GM12865 (cell line): ENCODE measurements at regions not wholly inside any gene's neighbourhood (a gene's known extent, or its start where the extent isn't known, plus 50 kb on each side); places are given as distances from the start of the nearest gene placed in this dataset.
A peak's percentile ranks its signal among the peaks of the same experiment; 100 is the strongest.

Source experiments
- DNase-seq: peaks from one replicate; pipeline ENCODE4 v3.0.0; 2010; ENCODE audit warnings: low read depth
- H3K4me3 ChIP-seq: 2 replicates; pipeline ENCODE4 v1.5.1; 2011; ENCODE audit warnings: mild to moderate bottlenecking, low read depth, low read length, control low read depth
- TF ChIP-seq, protein P1 (sequence below): IDR thresholded peaks from 2 replicates; pipeline ENCODE4 v1.5.1; 2011; ENCODE audit warnings: low read length, control low read depth, low read depth, inconsistent platforms; ENCODE audit not compliant: insufficient read depth; ENCODE audit errors: missing control alignments

DNA sequence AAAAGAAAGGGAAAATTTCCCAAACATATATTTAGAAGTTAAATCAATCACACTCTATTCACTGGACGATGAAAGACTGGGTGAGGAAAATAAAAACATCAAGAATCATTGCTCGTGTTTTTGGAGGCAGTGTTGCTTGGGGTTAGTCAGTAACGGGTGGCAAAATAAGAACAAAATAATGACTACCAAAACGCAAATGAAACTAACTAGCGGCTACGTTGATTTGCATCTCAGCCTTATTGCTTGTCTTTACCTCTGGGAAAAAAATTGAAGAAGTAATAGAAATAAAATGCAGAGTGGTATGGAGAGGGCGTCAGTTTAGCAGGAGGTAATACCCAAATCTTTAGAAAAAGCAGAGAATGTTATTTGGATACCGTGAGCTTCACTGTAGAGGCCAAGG lies 86.4 kb upstream of the SORBS2 start:
- peak; percentile 34 for DNase-seq
- TF ChIP-seq, protein P1, sequence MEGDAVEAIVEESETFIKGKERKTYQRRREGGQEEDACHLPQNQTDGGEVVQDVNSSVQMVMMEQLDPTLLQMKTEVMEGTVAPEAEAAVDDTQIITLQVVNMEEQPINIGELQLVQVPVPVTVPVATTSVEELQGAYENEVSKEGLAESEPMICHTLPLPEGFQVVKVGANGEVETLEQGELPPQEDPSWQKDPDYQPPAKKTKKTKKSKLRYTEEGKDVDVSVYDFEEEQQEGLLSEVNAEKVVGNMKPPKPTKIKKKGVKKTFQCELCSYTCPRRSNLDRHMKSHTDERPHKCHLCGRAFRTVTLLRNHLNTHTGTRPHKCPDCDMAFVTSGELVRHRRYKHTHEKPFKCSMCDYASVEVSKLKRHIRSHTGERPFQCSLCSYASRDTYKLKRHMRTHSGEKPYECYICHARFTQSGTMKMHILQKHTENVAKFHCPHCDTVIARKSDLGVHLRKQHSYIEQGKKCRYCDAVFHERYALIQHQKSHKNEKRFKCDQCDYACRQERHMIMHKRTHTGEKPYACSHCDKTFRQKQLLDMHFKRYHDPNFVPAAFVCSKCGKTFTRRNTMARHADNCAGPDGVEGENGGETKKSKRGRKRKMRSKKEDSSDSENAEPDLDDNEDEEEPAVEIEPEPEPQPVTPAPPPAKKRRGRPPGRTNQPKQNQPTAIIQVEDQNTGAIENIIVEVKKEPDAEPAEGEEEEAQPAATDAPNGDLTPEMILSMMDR: no peak
- no peak overlapping the region for H3K4me3 ChIP-seq

DNA sequence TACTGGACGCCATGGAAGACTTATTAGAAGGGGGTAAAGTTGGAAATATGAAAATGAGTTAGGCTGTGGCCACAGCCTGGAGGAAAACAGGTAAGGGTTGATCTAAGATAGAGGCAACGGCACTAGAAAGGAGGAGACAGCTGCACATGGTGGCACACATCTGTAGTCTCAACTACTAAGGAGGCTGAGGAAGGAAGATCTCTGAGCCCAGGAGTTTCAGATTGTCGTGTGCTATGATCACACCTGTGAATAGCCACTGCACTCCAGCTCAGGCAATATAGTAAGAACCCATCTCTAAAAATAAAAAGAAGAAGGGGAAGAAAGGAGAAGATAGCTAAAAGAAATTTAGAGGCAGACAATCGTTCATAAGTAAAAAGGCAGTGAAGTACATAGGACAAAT lies 87.8 kb upstream of the SORBS2 start:
- DNase-seq: no peak
- no peak overlapping the region for H3K4me3 ChIP-seq
- TF ChIP-seq, protein P1: no peak

DNA sequence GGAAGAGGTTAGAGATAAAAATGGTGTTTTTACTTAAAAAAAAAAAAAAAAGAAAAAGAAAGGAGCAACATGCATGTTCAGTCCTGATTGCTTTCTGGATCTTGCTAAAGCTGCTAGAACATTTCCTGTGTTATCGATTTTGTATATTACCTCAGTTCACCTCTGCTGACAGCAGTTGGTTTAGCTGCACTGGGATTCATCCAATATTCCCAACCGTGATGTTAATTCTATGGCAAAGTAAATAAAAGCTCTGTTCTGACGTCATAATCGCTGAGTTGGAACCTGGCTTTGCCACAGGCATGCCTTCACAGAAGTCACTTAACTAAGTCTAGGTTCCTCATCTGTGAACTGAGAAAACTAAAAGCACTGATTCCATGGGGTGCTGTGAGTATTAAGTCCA lies 90.7 kb upstream of the SORBS2 start:
- DNase-seq: no peak
- TF ChIP-seq, protein P1: no peak
- H3K4me3 ChIP-seq: no peak overlapping the region

DNA sequence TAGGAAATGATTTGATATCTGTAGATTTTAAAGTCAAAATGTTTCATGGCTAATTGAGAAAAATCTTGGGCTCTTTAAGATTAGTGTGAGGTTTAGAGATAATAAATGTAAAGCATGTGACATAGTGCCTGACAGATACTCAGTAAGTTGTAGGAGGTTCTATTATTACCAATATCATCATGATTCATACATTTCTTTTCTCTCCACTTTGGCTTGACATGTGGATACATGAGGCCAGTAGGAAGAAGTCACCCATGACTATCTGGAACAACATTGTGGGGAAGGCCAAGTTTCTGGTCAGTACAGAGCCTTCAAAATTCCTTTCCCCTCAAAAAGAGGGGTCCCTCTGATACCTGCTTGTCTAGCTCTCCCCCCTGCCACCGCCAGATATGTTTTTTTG lies 91.2 kb upstream of the SORBS2 start:
- TF ChIP-seq, protein P1: no peak
- H3K4me3 ChIP-seq: no peak overlapping the region
- no peak for DNase-seq

DNA sequence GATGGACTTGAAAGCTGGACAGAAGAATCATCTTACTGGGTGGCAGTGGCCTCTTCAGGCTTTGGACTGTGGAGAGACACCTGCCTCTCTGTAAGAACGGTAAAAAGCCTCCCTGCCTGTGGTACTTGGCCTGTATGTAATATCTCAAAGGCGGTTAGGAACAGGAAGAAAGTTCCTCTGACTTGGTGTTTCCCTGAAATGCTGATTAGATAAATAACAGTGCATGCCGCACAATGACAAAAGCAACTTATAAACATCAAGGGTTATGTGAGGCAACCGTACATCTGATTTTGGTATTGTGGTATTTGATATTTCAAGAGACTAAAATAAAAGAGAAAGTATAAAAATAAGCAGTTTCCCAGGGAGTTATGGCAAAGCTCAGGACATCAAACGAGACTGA lies 92.4 kb upstream of the SORBS2 start:
- H3K4me3 ChIP-seq: no peak overlapping the region
- no peak for DNase-seq
- TF ChIP-seq, protein P1: no peak

DNA sequence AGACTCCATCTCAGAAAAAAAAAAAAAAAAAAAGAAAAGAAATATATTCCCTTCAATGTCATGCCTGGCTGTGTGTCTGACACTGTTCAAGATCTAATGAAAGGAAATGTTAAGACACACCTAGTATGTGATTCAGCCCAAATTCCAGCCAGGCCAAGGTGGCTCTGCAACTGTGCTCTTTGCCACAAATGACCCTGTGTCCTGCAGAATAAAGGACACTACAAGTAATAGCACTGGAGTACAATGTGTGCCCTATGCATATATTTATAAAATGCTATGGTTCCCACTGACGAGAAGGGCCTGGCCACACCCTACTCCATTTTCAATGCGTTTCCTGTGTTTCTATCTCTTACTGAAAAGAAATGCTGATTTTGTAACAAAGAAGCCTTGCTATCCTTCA lies 98.0 kb upstream of the SORBS2 start:
- no peak for DNase-seq
- TF ChIP-seq, protein P1: no peak
- H3K4me3 ChIP-seq: no peak overlapping the region

DNA sequence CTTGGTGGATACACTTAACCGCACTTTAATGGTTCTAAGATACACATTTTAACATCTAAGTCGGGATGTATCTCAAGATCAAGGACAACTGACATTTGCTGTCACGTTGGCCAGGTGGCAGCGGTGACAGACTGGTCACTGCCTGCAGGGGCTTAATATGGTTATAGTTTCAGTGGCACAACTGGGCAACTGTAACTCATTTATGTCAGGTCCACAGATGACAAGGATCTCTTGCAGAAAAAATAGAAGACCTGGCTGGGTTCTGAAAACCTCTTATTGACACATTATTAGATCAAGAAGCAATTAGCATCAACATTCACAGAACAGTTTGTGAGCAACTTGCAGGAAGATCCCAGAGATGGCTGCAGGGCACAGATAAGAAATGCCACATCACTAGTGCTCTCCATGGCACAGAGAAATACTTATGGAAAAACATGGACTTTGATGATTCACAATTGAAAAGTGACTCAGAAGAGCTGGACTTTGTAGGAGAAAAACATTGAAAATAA lies 99.6 kb upstream of the SORBS2 start:
- H3K4me3 ChIP-seq: no peak overlapping the region
- no peak for DNase-seq
- TF ChIP-seq, protein P1: no peak
